GM18505 (cell line): ENCODE measurements at regions not wholly inside any gene's neighbourhood (a gene's known extent, or its start where the extent isn't known, plus 50 kb on each side); places are given as distances from the start of the nearest gene placed in this dataset.

Experiments used
- ATAC-seq: cut with Tn5 transposase; IDR thresholded peaks from one replicate; pipeline ENCODE4 v1.9.1; 2021; ENCODE audit not compliant: unreplicated experiment
- POLR2A ChIP-seq: IDR thresholded peaks from 4 replicates; pipeline ENCODE4 v1.6.1; 2011; ENCODE audit warnings: borderline replicate concordance; ENCODE audit not compliant: insufficient read depth, insufficient read length; ENCODE audit errors: extremely low read depth

GRCh38 chrX:6640727-6641126, 105.8 kb upstream of the VCX3A start:
- ATAC-seq, result no peak
- no peak for TF ChIP-seq POLR2A

- TF ChIP-seq POLR2A, result no peak
- ATAC-seq, result no peak
Measured at GRCh38 chrX:6614506-6614905, 79.6 kb upstream of the VCX3A start.

GRCh38 chrX:6599230-6599860, 64.4 kb upstream of the VCX3A start:
- TF ChIP-seq POLR2A, result no peak
- ATAC-seq, result no peak
